ENCODE measurements at regions not wholly inside any gene's neighbourhood (a gene's known extent, or its start where the extent isn't known, plus 50 kb on each side); places are given as distances from the start of the nearest gene placed in this dataset.

- DNase-seq, result peak; percentile 28
Observed at GRCh38 chr9:4382722-4383317, 83.0 kb upstream of the GLIS3 start.

GRCh38 chr9:4381744-4382143 lies 81.9 kb upstream of the GLIS3 start:
- DNase-seq, result no peak

DNA sequence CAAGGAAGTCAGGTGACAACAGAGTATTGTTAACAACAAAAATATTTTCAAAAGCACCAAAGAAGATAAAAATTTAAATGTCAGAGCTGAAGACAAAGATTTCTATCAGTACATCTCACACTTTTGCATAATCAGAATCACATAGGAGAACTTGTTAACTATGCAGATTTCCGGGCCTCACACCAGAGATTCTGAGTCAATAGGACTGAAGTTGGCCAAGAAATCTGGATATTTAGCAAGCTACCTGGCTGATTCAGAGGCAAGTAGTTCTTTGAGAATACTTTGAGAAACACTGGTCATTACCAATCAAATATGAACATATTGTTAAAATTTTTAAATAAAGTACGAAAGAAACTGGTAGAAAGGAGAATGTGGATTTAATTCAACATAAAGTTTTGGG lies 80.5 kb upstream of the GLIS3 start:
- DNase-seq, result no peak

- peak; percentile 4 for DNase-seq
Observed at GRCh38 chr9:4375424-4376200, 75.7 kb upstream of the GLIS3 start.

DNA sequence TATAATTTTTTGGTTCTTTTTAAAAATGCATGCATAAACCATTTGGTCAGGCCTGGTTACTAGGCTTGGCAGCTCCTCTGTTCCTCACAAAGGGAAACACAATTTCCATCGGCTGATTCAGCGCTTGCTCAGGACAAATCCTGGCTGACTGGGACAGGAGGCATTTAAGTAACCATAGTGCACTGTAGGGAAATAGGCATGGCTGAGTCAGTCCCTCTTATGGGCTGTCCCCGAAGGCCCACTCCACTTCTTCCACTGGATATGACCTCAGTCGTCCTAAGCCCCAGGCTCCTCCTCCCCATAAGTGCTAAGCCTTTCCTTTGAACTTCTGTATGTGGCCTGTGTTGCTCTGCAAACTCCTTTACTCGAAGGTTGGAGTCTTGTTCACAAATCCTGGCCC lies 71.2 kb upstream of the GLIS3 start:
- DNase-seq, result no peak

GRCh38 chr9:4370501-4370900 lies 70.6 kb upstream of the GLIS3 start:
- no peak for DNase-seq

- peak; percentile 11 for DNase-seq
Observed at GRCh38 chr9:4366591-4367330, 66.9 kb upstream of the GLIS3 start.

DNA sequence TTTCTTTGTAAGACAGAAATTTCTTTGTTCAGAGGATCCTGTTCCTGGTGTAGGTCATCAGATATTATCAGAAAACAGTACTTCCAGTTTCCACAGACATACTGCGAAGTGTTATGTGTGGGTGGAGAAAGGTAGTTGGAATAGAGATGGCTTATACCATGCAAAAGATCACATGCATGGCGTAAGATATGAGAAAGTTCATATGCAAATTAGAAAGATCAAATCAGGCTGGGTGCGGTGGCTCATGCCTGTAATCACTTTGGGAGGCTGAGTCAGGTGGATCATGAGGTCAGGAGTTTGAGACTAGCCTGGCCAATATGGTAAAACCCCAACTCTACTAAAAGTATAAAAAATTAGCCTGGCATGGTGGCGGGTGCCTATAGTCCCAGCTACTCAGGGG lies 65.2 kb upstream of the GLIS3 start:
- no peak for DNase-seq

GRCh38 chr9:4362281-4362680 lies 62.4 kb upstream of the GLIS3 start:
- DNase-seq, result no peak

- DNase-seq, result no peak
Observed at GRCh38 chr9:4359016-4359415, 59.1 kb upstream of the GLIS3 start.

GRCh38 chr9:4357929-4358328 lies 58.1 kb upstream of the GLIS3 start:
- DNase-seq, result no peak

GRCh38 chr9:4356306-4356705 lies 56.4 kb upstream of the GLIS3 start:
- DNase-seq, result no peak

GRCh38 chr9:4353236-4353635 lies 53.4 kb upstream of the GLIS3 start:
- no peak for DNase-seq

DNA sequence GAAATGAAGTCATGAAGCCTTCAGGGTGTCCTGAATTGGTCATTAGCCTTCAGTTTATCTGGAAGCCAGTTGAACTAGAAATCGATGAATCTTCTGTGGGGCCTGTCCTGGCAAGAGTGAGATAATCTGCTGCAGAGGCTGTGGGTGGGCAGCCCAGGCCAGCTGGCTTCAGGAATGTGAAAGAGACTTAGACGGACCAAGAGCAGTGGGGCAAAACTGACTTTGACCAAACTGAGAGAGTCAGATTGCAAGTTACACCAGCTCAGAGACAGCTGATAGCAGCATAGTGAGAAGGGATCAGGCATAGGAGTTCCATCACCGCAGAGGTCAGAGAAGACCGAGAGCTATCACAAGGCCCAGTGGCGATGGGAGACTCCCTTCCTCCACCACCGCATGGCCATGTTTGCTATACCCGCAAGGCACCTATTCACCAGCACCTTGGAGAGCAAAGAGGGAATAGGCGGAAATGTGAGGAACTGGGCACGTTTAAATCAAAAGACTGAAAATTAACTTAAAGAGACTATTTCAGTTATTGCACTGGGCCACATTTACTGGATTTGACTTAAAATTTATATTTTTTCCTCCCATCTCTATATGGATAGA lies 50.0 kb upstream of the GLIS3 start:
- no peak for DNase-seq
